GM21526 (cell line): ENCODE measurements at regions not wholly inside any gene's neighbourhood (a gene's known extent, or its start where the extent isn't known, plus 50 kb on each side); places are given as distances from the start of the nearest gene placed in this dataset.

Experiments
- ATAC-seq: cut with Tn5 transposase; IDR thresholded peaks from one replicate; pipeline ENCODE4 v1.9.1; 2021; ENCODE audit warnings: moderate library complexity; ENCODE audit not compliant: unreplicated experiment, low FRiP score

DNA sequence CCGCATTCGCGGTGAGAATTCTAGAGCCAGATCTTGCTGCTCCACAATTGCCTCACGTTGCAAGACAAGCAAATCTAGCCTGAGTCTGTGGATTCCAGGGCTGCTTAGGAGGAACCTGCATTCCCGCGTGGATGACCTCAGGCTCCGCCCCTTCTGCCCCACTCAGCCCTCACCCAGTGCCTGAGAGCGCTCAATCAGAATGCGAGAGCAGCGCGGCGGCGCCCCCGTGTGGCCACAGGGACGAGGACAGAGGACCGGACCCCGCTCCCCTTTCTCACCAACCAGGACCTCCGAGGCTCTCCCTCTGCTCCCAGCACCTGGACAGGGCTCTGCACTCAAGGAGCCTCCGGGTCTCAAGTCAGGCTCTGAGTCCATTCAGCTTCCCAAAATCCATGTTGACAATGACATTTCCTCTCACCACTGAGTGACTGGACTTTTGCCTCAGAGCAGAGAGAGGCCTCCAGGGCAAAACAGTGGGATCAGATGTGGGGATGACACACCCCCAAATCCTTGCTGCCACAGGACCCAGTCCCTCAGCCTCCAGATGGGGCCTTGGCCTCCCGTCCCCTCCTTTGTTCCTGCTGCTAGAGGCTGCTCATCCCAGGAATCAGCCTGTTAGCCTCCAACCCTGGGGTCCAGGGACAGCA is 52.0 kb downstream of the RPP21 start:
- ATAC-seq = peak; percentile 65

GRCh38 chr6:30397697-30398096 is 52.7 kb downstream of the RPP21 start:
- no peak for ATAC-seq

GRCh38 chr6:30399390-30400058 is 54.6 kb downstream of the RPP21 start:
- ATAC-seq = no peak

GRCh38 chr6:30405934-30406333 is 61.0 kb downstream of the RPP21 start:
- no peak for ATAC-seq

- ATAC-seq = no peak
Measured at GRCh38 chr6:30409184-30409583, 64.2 kb downstream of the RPP21 start.

GRCh38 chr6:30411515-30412207 is 66.7 kb downstream of the RPP21 start:
- ATAC-seq = no peak

- no peak for ATAC-seq
Measured at GRCh38 chr6:30418448-30418847, 70.9 kb upstream of the HLA-E start.

DNA sequence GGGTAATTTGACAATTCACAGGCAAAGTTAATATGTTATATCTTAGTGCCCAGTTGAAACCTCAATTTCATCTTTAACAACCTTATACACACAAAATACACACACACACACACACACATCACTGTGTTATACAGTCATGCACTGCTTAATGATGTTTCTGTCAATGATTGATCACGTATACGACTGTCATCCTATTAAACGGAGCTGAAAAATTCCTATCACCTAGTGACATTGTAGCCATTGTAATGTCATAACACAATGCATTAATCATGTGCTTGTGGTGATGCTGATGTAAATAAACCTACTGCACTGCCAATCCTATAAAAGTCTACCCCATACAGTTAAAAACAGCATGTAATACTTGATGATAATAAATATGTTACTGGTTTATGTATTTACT is 64.8 kb upstream of the HLA-E start:
- ATAC-seq = no peak
